ENCODE measurements at regions not wholly inside any gene's neighbourhood (a gene's known extent, or its start where the extent isn't known, plus 50 kb on each side); places are given as distances from the start of the nearest gene placed in this dataset.

- no peak for TF ChIP-seq CTCF (IDR thresholded peaks at IDR 0.05; ENCODE audit: low read depth, low read length)
- TF ChIP-seq MYC (IDR thresholded peaks at IDR 0.05; ENCODE audit: low read depth, low read length), result no peak
- TF ChIP-seq POLR2A (IDR thresholded peaks at IDR 0.05; ENCODE audit: extremely low read depth, insufficient read length), result no peak
- no peak for TF ChIP-seq MAX (IDR thresholded peaks at IDR 0.05; ENCODE audit: low read depth, low read length)
Measured at GRCh38 chr9:108296056-108296455, 559.7 kb downstream of the ACTL7B start.
